Tibial nerve (tissue), 4 donors: ENCODE measurements at regions not wholly inside any gene's neighbourhood (a gene's known extent, or its start where the extent isn't known, plus 50 kb on each side); places are given as distances from the start of the nearest gene placed in this dataset.
"Not testable (repeated sequence)": the region's sequence is repeated elsewhere in the genome, so short reads cannot be mapped to it uniquely, and the experiment has no call there.

Experiments
- DNase-seq, 2 donors: peaks; one replicate each; pipeline ENCODE4 v3.0.0-alpha.2; 2019; ENCODE audit warnings: low spot score in 2 of 2
- H3K27ac ChIP-seq, 4 donors: fragments of 200-600 bp; sonication (generic) in 3 of 4; one replicate each; pipeline ENCODE4 v1.5.1; 2017 to 2019; ENCODE audit warnings: mild to moderate bottlenecking in 1 of 4
- H3K27me3 ChIP-seq, 2 donors: fragments of 200-600 bp; sonication (generic) in 1 of 2; one replicate each; pipeline versions ENCODE4 v1.5.1 to v1.6.0; 2017 to 2019
- H3K36me3 ChIP-seq, 3 donors: fragments of 200-600 bp; sonication (generic); one replicate each; pipeline ENCODE4 v1.5.1; 2018 to 2019
- H3K4me1 ChIP-seq, 4 donors: fragments of 200-600 bp; sonication (generic) in 3 of 4; one replicate each; pipeline ENCODE4 v1.5.1; 2017 to 2019
- H3K4me3 ChIP-seq, 4 donors: fragments of 200-600 bp; sonication (generic) in 3 of 4; one replicate each; pipeline ENCODE4 v1.5.1; 2017 to 2019; ENCODE audit warnings: mild to moderate bottlenecking in 1 of 4, moderate library complexity in 1 of 4
- H3K9me3 ChIP-seq, 4 donors: fragments of 200-600 bp; sonication (generic) in 3 of 4; one replicate each; pipeline ENCODE4 v1.5.1; 2017 to 2019
- EP300 ChIP-seq, 2 donors: sonication (generic); formaldehyde crosslinking; IDR thresholded peaks; one replicate each; pipeline ENCODE4 v1.6.1; 2017; ENCODE audit warnings: antibody characterized with exemption in 2 of 2, mild to moderate bottlenecking in 1 of 2
- POLR2A ChIP-seq, 2 donors: fragments of 450-650 bp; IDR thresholded peaks; one replicate each; pipeline ENCODE4 v1.6.1; 2017; ENCODE audit warnings: antibody characterized with exemption in 2 of 2, mild to moderate bottlenecking in 2 of 2, moderate library complexity in 2 of 2
- WGBS, 2 donors: methylation state at CpG; one replicate each; pipeline ENCODE4 v1.1.5; 2018; 5-methylcytosine and 5-hydroxymethylcytosine counted together
- TF ChIP-seq, protein P1 (sequence below), 5 experiments: fragments of 200-600 bp in 3 of 5; fragments of 450-650 bp in 2 of 5; sonication (generic) in 3 of 5; IDR thresholded peaks; one replicate each; pipeline ENCODE4 v1.5.1; 2016 to 2019; ENCODE audit warnings: antibody characterized with exemption in 5 of 5, mild to moderate bottlenecking in 3 of 5, moderate library complexity in 2 of 5

DNA sequence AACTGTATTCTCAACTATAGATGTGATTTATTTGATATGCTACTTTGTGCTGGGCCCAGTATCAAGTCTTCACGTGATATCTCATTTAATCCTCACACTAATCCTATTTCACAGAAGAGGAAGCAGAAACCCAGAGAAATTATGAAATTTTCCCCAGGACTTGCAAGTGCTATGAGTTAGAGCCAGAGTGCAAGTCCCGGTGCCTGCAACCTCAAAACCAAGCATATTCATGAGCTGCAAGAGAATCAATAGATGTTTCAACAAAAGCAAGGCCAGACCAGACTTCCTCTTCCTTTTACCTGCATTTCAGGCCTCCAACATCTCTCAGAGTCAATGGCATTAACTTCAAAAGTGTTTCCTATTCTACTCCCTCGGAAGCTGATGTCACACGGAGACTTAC, 92.2 kb upstream of the GATB start:
- no peaks in the 10 kb centered on the region for H3K36me3 ChIP-seq
- no peaks in the 10 kb centered on the region for H3K4me1 ChIP-seq
- no peak for TF ChIP-seq POLR2A (IDR thresholded peaks at IDR 0.05)
- TF ChIP-seq, protein P1, sequence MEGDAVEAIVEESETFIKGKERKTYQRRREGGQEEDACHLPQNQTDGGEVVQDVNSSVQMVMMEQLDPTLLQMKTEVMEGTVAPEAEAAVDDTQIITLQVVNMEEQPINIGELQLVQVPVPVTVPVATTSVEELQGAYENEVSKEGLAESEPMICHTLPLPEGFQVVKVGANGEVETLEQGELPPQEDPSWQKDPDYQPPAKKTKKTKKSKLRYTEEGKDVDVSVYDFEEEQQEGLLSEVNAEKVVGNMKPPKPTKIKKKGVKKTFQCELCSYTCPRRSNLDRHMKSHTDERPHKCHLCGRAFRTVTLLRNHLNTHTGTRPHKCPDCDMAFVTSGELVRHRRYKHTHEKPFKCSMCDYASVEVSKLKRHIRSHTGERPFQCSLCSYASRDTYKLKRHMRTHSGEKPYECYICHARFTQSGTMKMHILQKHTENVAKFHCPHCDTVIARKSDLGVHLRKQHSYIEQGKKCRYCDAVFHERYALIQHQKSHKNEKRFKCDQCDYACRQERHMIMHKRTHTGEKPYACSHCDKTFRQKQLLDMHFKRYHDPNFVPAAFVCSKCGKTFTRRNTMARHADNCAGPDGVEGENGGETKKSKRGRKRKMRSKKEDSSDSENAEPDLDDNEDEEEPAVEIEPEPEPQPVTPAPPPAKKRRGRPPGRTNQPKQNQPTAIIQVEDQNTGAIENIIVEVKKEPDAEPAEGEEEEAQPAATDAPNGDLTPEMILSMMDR (IDR thresholded peaks at IDR 0.05) = no peak
- TF ChIP-seq EP300 (IDR thresholded peaks at IDR 0.05) = no peak
- H3K27ac ChIP-seq = no peak overlapping the region
- WGBS, 2 donors = 65 to 66% methylated on average over 4 of the region's 4 CpGs
- H3K9me3 ChIP-seq = no peaks in the 10 kb centered on the region
- no peak overlapping the region for H3K4me3 ChIP-seq
- H3K27me3 ChIP-seq = no peaks in the 10 kb centered on the region
- no peak for DNase-seq

GRCh38 chr4:151852202-151852601, 91.4 kb upstream of the GATB start:
- 42 to 43% methylated on average over 2 of the region's 2 CpGs for WGBS, 2 donors
- Histone ChIP-seq H3K27me3 (no peaks in the 10 kb centered on the region), H3K9me3 (no peaks in the 10 kb centered on the region), H3K4me3 (no peak overlapping the region), H3K27ac (no peak overlapping the region), H3K4me1 (no peaks in the 10 kb centered on the region), H3K36me3 (no peaks in the 10 kb centered on the region)
- TF ChIP-seq, protein P1 (IDR thresholded peaks at IDR 0.05) = no peak
- TF ChIP-seq POLR2A (IDR thresholded peaks at IDR 0.05) (no peak), EP300 (IDR thresholded peaks at IDR 0.05) (no peak)
- no peak for DNase-seq

DNA sequence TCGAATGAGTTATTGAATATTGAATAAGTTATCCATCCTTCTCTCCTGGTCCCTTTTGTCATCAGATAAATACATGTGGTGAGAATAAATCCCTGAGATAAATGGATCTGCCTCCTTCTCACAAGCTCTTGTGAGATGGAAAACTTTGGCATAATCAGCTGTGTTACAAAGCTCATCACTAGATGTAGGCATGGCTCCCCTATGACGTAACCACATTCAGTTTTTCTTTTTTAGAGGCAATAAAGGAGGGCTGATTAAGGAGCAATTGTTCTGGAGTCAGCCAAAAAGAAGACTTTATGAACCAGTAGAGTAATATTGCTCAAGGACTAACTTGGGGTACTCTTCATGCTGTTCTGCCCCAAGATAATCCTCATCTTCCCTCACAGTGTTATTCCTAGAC, 90.5 kb upstream of the GATB start:
- Histone ChIP-seq H3K36me3 (no peaks in the 10 kb centered on the region), H3K27me3 (no peaks in the 10 kb centered on the region), H3K4me3 (no peak overlapping the region), H3K9me3 (no peaks in the 10 kb centered on the region), H3K4me1 (no peaks in the 10 kb centered on the region), H3K27ac (no peak overlapping the region)
- no peak for TF ChIP-seq POLR2A (IDR thresholded peaks at IDR 0.05)
- TF ChIP-seq EP300 (IDR thresholded peaks at IDR 0.05) = no peak
- TF ChIP-seq, protein P1 (IDR thresholded peaks at IDR 0.05) = no peak
- DNase-seq = no peak
- WGBS, 2 donors = 86 to 89% methylated on average over 2 of the region's 2 CpGs

DNA sequence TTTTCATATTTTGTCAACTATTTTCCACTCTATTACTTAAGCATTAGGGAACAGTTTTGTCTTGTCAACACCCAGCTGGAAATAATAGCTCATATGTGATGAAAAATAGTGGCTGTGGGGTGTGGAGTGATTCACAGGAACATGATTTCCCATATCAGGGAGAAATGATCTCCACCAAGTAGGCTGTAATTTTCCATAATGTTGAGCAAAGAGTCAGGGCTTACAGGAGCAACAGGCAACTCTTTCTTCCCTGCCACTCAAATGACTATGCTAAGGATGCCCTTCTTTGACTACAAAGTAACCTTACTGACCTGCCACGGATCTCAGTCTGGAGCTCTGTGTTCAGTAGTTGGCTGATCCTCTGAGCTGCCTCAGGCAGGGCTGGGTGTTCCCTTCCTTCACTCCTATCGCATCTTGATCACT, 90.0 kb upstream of the GATB start:
- H3K4me3 ChIP-seq = no peak overlapping the region
- H3K27ac ChIP-seq = no peak overlapping the region
- DNase-seq = no peak
- H3K36me3 ChIP-seq = no peaks in the 10 kb centered on the region
- no peaks in the 10 kb centered on the region for H3K27me3 ChIP-seq
- H3K9me3 ChIP-seq = no peaks in the 10 kb centered on the region
- 60% methylated on average over 2 of the region's 2 CpGs for WGBS, 2 donors
- TF ChIP-seq, protein P1 (IDR thresholded peaks at IDR 0.05) = no peak
- no peak for TF ChIP-seq POLR2A (IDR thresholded peaks at IDR 0.05)
- no peak for TF ChIP-seq EP300 (IDR thresholded peaks at IDR 0.05)
- H3K4me1 ChIP-seq = no peaks in the 10 kb centered on the region

- H3K4me3 ChIP-seq, H3K27me3 ChIP-seq, DNase-seq, H3K36me3 ChIP-seq, H3K9me3 ChIP-seq, H3K27ac ChIP-seq, H3K4me1 ChIP-seq: not testable (repeated sequence)
- WGBS, 2 donors = 94 to 95% methylated on average over 3 of the region's 3 CpGs
These were observed 84.7 kb upstream of the GATB start for GRCh38 chr4:151845551-151845950.

DNA sequence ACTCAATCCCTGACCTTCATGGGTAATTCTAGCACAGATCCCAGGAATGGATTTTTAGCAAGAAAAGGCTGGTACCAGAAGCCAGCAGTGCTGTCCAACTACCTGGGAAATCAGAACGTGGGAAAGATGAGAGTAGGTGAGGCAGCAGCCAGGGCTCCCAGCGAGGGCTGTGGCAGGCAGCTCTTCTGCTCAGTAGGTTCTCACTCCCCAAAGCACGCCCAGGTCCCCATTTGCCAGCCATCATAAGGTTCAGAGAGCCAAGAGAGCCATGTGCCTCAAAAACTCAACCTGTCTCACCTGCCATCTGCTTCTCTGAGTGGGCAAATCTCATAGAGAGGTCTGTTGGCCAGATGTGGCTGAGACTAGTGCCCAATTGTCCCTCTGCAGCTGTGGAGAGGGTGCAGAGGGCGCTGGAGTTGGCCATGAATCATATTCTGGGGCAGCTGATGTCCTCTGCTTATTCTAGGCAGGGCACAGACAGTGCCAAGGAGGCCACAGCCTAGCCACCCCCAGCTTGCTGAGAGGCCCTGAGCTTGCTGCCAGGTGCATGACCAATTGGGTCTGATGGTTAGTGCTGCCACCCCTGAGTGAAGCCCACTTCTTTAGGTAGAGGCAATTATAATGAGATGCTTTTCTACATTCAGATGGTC, 81.7 kb upstream of the GATB start:
- DNase-seq = no peak
- H3K4me1 ChIP-seq = no peaks in the 10 kb centered on the region
- no peak overlapping the region for H3K4me3 ChIP-seq
- H3K27ac ChIP-seq = no peak overlapping the region
- 86 to 96% methylated on average over 4 of the region's 4 CpGs for WGBS, 2 donors
- TF ChIP-seq, protein P1 (IDR thresholded peaks at IDR 0.05) = no peak
- TF ChIP-seq POLR2A (IDR thresholded peaks at IDR 0.05) (no peak), EP300 (IDR thresholded peaks at IDR 0.05) (no peak)
- H3K9me3 ChIP-seq = no peaks in the 10 kb centered on the region
- H3K27me3 ChIP-seq = no peaks in the 10 kb centered on the region
- H3K36me3 ChIP-seq = no peaks in the 10 kb centered on the region
